ENCODE measurements at regions not wholly inside any gene's neighbourhood (a gene's known extent, or its start where the extent isn't known, plus 50 kb on each side); places are given as distances from the start of the nearest gene placed in this dataset.
"Not testable (repeated sequence)": the region's sequence is repeated elsewhere in the genome, so short reads cannot be mapped to it uniquely, and the experiment has no call there.

DNA sequence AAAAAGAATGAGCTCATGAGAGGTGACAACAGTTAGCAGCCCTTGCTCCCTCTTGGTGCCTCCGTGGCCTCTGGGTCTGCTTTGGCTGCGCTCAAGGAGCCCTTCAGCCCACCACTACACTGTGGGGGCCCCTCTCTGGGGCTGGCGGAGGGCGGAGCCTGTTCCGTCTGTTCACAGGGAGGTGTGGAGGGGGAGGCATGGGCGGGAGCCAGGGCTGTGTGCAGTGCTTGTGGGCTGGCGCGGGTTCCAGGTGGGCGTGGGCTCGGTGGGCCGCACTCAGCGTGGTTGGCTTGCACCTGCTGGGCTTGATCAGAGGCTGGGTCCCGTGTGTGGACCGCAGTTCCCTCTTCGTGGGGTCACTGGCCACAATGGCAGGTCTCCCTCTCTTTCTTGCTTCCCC, 953.4 kb upstream of the PRR20A start:
- POLR2A ChIA-PET = no interaction called here
- Histone ChIP-seq H3K27me3 (replicated peaks in 1 of 4; ENCODE audit: control extremely low read depth in 1 of 4, control insufficient read depth in 3 of 4, insufficient read depth in 4 of 4, low read length in 3 of 4) (no peaks in the 10 kb centered on the region), H4K20me1 (ENCODE audit: control insufficient read depth, insufficient read depth, low read length, poor library complexity, severe bottlenecking) (no peaks in the 10 kb centered on the region), H3K36me3 (replicated peaks in 1 of 2; ENCODE audit: control extremely low read depth in 1 of 2, control insufficient read depth in 1 of 2, extremely low read depth in 1 of 2, insufficient read depth in 2 of 2, low read length in 1 of 2) (no peaks in the 10 kb centered on the region), H3K4me1 (ENCODE audit: control insufficient read depth in 2 of 2, insufficient read depth in 2 of 2, low read length in 2 of 2) (no peaks in the 10 kb centered on the region), H2AFZ (ENCODE audit: insufficient read depth, low read depth, low read length, poor library complexity, severe bottlenecking) (no peak overlapping the region), H3K4me2 (replicated peaks; ENCODE audit: low read depth, low read length, poor library complexity, severe bottlenecking) (no peak overlapping the region), H3K27ac (ENCODE audit: low read length in 2 of 2) (no peak overlapping the region), H3K4me3 (ENCODE audit: control extremely low read depth in 1 of 5, extremely low read depth in 1 of 5, insufficient read depth in 1 of 5, low read depth in 2 of 5, low read length in 4 of 5) (no peak overlapping the region), H3K9me3 (ENCODE audit: control extremely low read depth in 1 of 3, control insufficient read depth in 2 of 3, insufficient read depth in 1 of 3, low read length in 2 of 3) (peaks cover 0 to 16% (median 0%) of the 10 kb centered on the region in 3 donors), H3K9ac (ENCODE audit: low read length) (no peak overlapping the region), H3K79me2 (ENCODE audit: control insufficient read depth, insufficient read depth, low read length) (no peaks in the 10 kb centered on the region)
- CTCF ChIA-PET = no interaction called here
- no peak for TF ChIP-seq EZH2 (IDR thresholded peaks at IDR 0.05; ENCODE audit: borderline replicate concordance, insufficient read depth, low read depth, low read length, poor library complexity, severe bottlenecking)
- TF ChIP-seq, protein P1, sequence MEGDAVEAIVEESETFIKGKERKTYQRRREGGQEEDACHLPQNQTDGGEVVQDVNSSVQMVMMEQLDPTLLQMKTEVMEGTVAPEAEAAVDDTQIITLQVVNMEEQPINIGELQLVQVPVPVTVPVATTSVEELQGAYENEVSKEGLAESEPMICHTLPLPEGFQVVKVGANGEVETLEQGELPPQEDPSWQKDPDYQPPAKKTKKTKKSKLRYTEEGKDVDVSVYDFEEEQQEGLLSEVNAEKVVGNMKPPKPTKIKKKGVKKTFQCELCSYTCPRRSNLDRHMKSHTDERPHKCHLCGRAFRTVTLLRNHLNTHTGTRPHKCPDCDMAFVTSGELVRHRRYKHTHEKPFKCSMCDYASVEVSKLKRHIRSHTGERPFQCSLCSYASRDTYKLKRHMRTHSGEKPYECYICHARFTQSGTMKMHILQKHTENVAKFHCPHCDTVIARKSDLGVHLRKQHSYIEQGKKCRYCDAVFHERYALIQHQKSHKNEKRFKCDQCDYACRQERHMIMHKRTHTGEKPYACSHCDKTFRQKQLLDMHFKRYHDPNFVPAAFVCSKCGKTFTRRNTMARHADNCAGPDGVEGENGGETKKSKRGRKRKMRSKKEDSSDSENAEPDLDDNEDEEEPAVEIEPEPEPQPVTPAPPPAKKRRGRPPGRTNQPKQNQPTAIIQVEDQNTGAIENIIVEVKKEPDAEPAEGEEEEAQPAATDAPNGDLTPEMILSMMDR (IDR thresholded peaks at IDR 0.05) = no peak
- no peak for ATAC-seq (ENCODE audit: low read depth)
- intact Hi-C loops (cut with micrococcal nuclease) = no loop called here
- Mint-ChIP-seq H3K4me3 (no peak overlapping the region), H3K4me1 (no peaks in the 10 kb centered on the region), H3K27ac (no peak overlapping the region), H3K27me3 (no peaks in the 10 kb centered on the region), H3K9me3 (ENCODE audit: insufficient read depth) (peaks cover 5% of the 10 kb centered on the region)
- 94% methylated on average over 12 of the region's 15 CpGs for WGBS (ENCODE audit: insufficient coverage)
- no peak for DNase-seq

DNA sequence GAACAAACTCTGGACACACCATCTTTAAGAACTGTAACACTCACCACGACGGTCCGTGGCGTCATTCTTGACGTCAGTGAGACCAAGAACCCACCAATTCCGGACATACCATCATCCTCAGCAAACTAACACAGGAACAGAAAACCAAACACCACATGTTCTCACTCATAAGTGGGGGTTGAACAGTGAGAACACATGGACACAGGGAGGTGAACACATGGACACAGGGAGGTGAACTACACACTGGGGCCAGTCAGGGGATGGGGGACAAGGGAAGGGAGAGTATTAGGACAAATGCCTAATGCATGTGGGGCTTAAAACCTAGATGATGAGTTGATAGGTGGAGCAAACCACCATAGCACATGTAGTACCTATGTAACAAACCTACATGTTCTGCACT, 952.1 kb upstream of the PRR20A start:
- H3K9ac ChIP-seq (ENCODE audit: low read length); intact Hi-C loops (cut with micrococcal nuclease); DNase-seq; H3K4me2 ChIP-seq (replicated peaks; ENCODE audit: low read depth, low read length, poor library complexity, severe bottlenecking); H3K27me3 ChIP-seq (replicated peaks in 1 of 4; ENCODE audit: control extremely low read depth in 1 of 4, control insufficient read depth in 3 of 4, insufficient read depth in 4 of 4, low read length in 3 of 4); H3K79me2 ChIP-seq (ENCODE audit: control insufficient read depth, insufficient read depth, low read length); H3K4me3 Mint-ChIP-seq; CTCF ChIA-PET; ATAC-seq (ENCODE audit: low read depth); H3K27me3 Mint-ChIP-seq; H3K4me1 ChIP-seq (ENCODE audit: control insufficient read depth in 2 of 2, insufficient read depth in 2 of 2, low read length in 2 of 2); H3K36me3 ChIP-seq (replicated peaks in 1 of 2; ENCODE audit: control extremely low read depth in 1 of 2, control insufficient read depth in 1 of 2, extremely low read depth in 1 of 2, insufficient read depth in 2 of 2, low read length in 1 of 2); H3K4me3 ChIP-seq (ENCODE audit: control extremely low read depth in 1 of 5, extremely low read depth in 1 of 5, insufficient read depth in 1 of 5, low read depth in 2 of 5, low read length in 4 of 5); H3K27ac Mint-ChIP-seq; H2AFZ ChIP-seq (ENCODE audit: insufficient read depth, low read depth, low read length, poor library complexity, severe bottlenecking); POLR2A ChIA-PET; H3K9me3 Mint-ChIP-seq (ENCODE audit: insufficient read depth); H3K27ac ChIP-seq (ENCODE audit: low read length in 2 of 2); H3K4me1 Mint-ChIP-seq; H4K20me1 ChIP-seq (ENCODE audit: control insufficient read depth, insufficient read depth, low read length, poor library complexity, severe bottlenecking): not testable (repeated sequence)
- WGBS (ENCODE audit: insufficient coverage) = 95% methylated on average over 4 of the region's 6 CpGs
- H3K9me3 ChIP-seq (ENCODE audit: control extremely low read depth in 1 of 3, control insufficient read depth in 2 of 3, insufficient read depth in 1 of 3, low read length in 2 of 3) = peaks cover 0 to 12% (median 0%) of the 10 kb centered on the region in 3 donors

Measured in B cell (primary cell).